ENCODE measurements at regions not wholly inside any gene's neighbourhood (a gene's known extent, or its start where the extent isn't known, plus 50 kb on each side); places are given as distances from the start of the nearest gene placed in this dataset.
A peak's percentile ranks its signal among the peaks of the same experiment; 100 is the strongest.
"Not testable (repeated sequence)": the region's sequence is repeated elsewhere in the genome, so short reads cannot be mapped to it uniquely, and the experiment has no call there.

DNA sequence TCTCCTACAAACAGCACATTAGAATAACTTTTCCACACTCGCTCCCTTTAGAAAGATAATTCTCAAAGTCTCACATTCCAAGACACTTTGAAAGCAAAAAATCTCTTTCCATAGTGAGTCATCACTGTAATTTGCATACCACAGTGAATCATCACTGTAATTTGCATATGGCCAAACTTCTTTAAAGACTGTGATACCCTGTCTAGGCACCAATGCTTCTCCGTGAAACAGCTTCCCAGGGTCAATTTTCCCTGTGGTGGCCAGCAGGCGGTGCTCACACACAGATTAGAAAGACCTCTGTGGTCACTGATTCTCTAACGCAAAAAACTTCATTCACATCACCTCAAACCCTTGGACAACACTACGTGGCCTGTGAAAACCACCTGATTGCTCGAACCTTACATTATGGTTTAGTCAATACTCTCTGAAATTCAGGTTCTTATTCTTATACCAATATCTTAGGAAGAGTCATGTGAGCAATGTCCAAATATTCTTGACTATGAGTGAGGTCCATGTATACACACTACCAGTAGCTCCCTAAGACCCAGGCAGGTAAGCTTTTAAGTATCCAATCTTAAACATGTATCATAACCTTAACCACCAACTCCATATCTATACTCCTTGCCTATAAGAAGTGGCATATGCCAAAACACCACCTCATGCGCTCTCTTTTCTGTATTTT lies 78.5 kb upstream of the PHACTR1 start:
- Histone ChIP-seq H3K27me3 (replicated peaks; ENCODE audit: insufficient read depth, low read depth, low read length, poor library complexity) (no peaks in the 10 kb centered on the region), H3K27ac (ENCODE audit: low read depth, low read length, poor library complexity, severe bottlenecking) (no peak overlapping the region), H3K36me3 (ENCODE audit: insufficient read depth, low read length, poor library complexity, severe bottlenecking) (no peaks in the 10 kb centered on the region), H3K4me1 (ENCODE audit: insufficient read depth, low read length, poor library complexity, severe bottlenecking) (no peaks in the 10 kb centered on the region), H3K9me3 (ENCODE audit: low read depth, low read length, poor library complexity, severe bottlenecking) (peaks cover 4% of the 10 kb centered on the region), H3K4me3 (ENCODE audit: low read depth, low read length, poor library complexity, severe bottlenecking) (no peak overlapping the region)
- peak; percentile 87 for DNase-seq (ENCODE audit: low spot score)
- ChIA-PET POLR2A (ENCODE audit: low non-redundant PET) (no interaction called here), CTCF (interaction anchor here (0.6 to 1.9 kb wide), 5 partner anchors 9 to 262 kb away, joined by 3 to 14 read pairs (median 5); no protein-coding TSS in a partner anchor)
- TF ChIP-seq, protein P1, sequence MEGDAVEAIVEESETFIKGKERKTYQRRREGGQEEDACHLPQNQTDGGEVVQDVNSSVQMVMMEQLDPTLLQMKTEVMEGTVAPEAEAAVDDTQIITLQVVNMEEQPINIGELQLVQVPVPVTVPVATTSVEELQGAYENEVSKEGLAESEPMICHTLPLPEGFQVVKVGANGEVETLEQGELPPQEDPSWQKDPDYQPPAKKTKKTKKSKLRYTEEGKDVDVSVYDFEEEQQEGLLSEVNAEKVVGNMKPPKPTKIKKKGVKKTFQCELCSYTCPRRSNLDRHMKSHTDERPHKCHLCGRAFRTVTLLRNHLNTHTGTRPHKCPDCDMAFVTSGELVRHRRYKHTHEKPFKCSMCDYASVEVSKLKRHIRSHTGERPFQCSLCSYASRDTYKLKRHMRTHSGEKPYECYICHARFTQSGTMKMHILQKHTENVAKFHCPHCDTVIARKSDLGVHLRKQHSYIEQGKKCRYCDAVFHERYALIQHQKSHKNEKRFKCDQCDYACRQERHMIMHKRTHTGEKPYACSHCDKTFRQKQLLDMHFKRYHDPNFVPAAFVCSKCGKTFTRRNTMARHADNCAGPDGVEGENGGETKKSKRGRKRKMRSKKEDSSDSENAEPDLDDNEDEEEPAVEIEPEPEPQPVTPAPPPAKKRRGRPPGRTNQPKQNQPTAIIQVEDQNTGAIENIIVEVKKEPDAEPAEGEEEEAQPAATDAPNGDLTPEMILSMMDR (conservative IDR thresholded peaks at IDR 0.05; ENCODE audit: low read depth, low read length) = peak; percentile 85
- TF ChIP-seq EZH2 (IDR thresholded peaks at IDR 0.05; ENCODE audit: borderline replicate concordance, low read depth, low read length, poor library complexity, severe bottlenecking) = no peak
- BruUV-seq (replicated peaks) = no TSS peak
- intact Hi-C loops (cut with micrococcal nuclease; ENCODE audit: unreplicated experiment) = loop anchor here (1.0 kb wide), 2 partner anchors 206 to 256 kb away; no protein-coding TSS in a partner anchor

DNA sequence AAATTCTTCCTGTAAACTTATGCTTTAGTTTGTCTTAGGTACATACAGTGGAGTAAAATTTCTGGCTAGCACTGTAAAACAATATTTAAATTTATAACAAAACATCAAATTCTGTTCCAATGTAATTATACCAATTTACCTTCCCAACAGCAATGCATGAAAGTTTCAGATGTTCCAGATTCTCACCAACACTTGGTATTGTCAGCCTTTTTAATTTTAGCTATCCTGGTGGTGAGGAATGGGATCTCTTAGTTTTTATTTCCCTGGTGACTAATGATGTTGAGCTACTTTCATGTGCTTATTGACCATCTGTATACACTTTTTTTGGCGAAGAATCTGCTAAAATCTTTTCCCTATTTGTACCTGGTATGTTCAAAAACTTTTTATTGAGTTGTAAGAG lies 76.1 kb upstream of the PHACTR1 start:
- no peaks in the 10 kb centered on the region for H3K4me1 ChIP-seq (ENCODE audit: insufficient read depth, low read length, poor library complexity, severe bottlenecking)
- no TSS peak for BruUV-seq (replicated peaks)
- H3K9me3 ChIP-seq (ENCODE audit: low read depth, low read length, poor library complexity, severe bottlenecking) = no peaks in the 10 kb centered on the region
- ChIA-PET CTCF (no interaction called here), POLR2A (ENCODE audit: low non-redundant PET) (no interaction called here)
- no peak overlapping the region for H3K27ac ChIP-seq (ENCODE audit: low read depth, low read length, poor library complexity, severe bottlenecking)
- intact Hi-C loops (cut with micrococcal nuclease; ENCODE audit: unreplicated experiment) = no loop called here
- no peaks in the 10 kb centered on the region for H3K36me3 ChIP-seq (ENCODE audit: insufficient read depth, low read length, poor library complexity, severe bottlenecking)
- H3K4me3 ChIP-seq (ENCODE audit: low read depth, low read length, poor library complexity, severe bottlenecking) = no peak overlapping the region
- no peak for DNase-seq (ENCODE audit: low spot score)
- no peaks in the 10 kb centered on the region for H3K27me3 ChIP-seq (replicated peaks; ENCODE audit: insufficient read depth, low read depth, low read length, poor library complexity)
- no peak for TF ChIP-seq EZH2 (IDR thresholded peaks at IDR 0.05; ENCODE audit: borderline replicate concordance, low read depth, low read length, poor library complexity, severe bottlenecking)
- TF ChIP-seq, protein P1 (conservative IDR thresholded peaks at IDR 0.05; ENCODE audit: low read depth, low read length) = no peak

DNA sequence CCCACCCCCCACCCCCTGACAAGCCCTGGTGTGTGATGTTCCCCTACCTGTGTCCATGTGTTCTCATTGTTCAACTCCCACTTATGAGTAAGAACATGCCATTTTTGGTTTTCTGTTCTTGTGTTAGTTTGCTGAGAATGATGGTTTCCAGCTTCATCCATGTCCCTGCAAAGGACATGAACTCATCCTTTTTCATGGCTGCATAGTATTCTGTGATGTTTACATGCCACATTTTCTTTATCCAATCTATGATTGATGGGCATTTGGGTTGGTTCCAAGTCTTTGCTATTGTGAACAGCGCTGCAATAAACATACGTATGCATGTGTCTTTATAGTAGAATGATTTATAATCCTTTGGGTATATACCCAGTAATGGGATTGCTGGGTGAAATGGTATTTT lies 74.8 kb upstream of the PHACTR1 start:
- BruUV-seq (replicated peaks); intact Hi-C loops (cut with micrococcal nuclease; ENCODE audit: unreplicated experiment); H3K36me3 ChIP-seq (ENCODE audit: insufficient read depth, low read length, poor library complexity, severe bottlenecking); H3K27me3 ChIP-seq (replicated peaks; ENCODE audit: insufficient read depth, low read depth, low read length, poor library complexity); H3K9me3 ChIP-seq (ENCODE audit: low read depth, low read length, poor library complexity, severe bottlenecking); CTCF ChIA-PET; POLR2A ChIA-PET (ENCODE audit: low non-redundant PET); H3K27ac ChIP-seq (ENCODE audit: low read depth, low read length, poor library complexity, severe bottlenecking); DNase-seq (ENCODE audit: low spot score); H3K4me1 ChIP-seq (ENCODE audit: insufficient read depth, low read length, poor library complexity, severe bottlenecking); H3K4me3 ChIP-seq (ENCODE audit: low read depth, low read length, poor library complexity, severe bottlenecking): not testable (repeated sequence)

DNA sequence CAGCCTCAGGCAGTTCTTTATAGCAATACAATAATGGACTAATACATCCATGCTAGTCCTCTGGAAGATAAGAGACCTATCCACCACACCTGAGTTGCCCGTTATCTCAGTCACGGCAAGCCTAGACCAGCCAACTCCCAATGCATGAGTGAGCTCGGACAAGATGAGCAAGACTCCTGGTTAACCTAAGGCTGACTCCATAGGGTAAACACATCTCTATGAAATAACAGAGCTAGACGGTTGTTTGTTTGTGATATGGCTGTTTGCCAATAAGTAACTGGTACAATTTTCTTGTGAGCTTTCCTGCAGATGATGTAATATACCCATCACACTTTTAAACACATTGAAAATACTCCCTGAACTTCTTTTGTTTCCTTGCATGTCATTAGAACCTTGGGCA lies 70.6 kb upstream of the PHACTR1 start:
- intact Hi-C loops (cut with micrococcal nuclease; ENCODE audit: unreplicated experiment) = no loop called here
- POLR2A ChIA-PET (ENCODE audit: low non-redundant PET) = no interaction called here
- TF ChIP-seq EZH2 (IDR thresholded peaks at IDR 0.05; ENCODE audit: borderline replicate concordance, low read depth, low read length, poor library complexity, severe bottlenecking) = no peak
- TF ChIP-seq, protein P1 (conservative IDR thresholded peaks at IDR 0.05; ENCODE audit: low read depth, low read length) = no peak
- BruUV-seq (replicated peaks) = no TSS peak
- no peaks in the 10 kb centered on the region for H3K9me3 ChIP-seq (ENCODE audit: low read depth, low read length, poor library complexity, severe bottlenecking)
- H3K36me3 ChIP-seq (ENCODE audit: insufficient read depth, low read length, poor library complexity, severe bottlenecking) = no peaks in the 10 kb centered on the region
- CTCF ChIA-PET = interaction anchor here (1.2 kb wide), 1 partner anchor 8 kb away, joined by 3 read pairs; no protein-coding TSS in a partner anchor
- no peaks in the 10 kb centered on the region for H3K27me3 ChIP-seq (replicated peaks; ENCODE audit: insufficient read depth, low read depth, low read length, poor library complexity)
- H3K27ac ChIP-seq (ENCODE audit: low read depth, low read length, poor library complexity, severe bottlenecking) = no peak overlapping the region
- no peaks in the 10 kb centered on the region for H3K4me1 ChIP-seq (ENCODE audit: insufficient read depth, low read length, poor library complexity, severe bottlenecking)
- no peak for DNase-seq (ENCODE audit: low spot score)
- no peak overlapping the region for H3K4me3 ChIP-seq (ENCODE audit: low read depth, low read length, poor library complexity, severe bottlenecking)
